ENCODE measurements at regions not wholly inside any gene's neighbourhood (a gene's known extent, or its start where the extent isn't known, plus 50 kb on each side); places are given as distances from the start of the nearest gene placed in this dataset.

- TF ChIP-seq CTCF (IDR thresholded peaks at IDR 0.05; ENCODE audit: insufficient read depth, low read depth, low read length), result no peak
- CTCF ChIA-PET, result interaction anchor here (0.6 kb wide), 1 partner anchor 27 kb away, joined by 4 read pairs; no protein-coding TSS in a partner anchor
- no peaks in the 10 kb centered on the region for H3K36me3 ChIP-seq (ENCODE audit: control insufficient read depth, insufficient read depth, low read length)
- no peak overlapping the region for H3K4me3 ChIP-seq (ENCODE audit: low read depth, low read length)
- POLR2A ChIA-PET, result no interaction called here
- DNase-seq (ENCODE audit: low read depth), result no peak
- H3K27me3 ChIP-seq (ENCODE audit: control insufficient read depth, insufficient read depth, low read length), result 0 out of 2 replicates have a peak, but pooled peaks cover 2% of the 10 kb centered on the region
Measured at GRCh38 chr2:19491796-19492195, 133.4 kb upstream of the OSR1 start.

- CTCF ChIA-PET, result interaction anchor here (1.9 kb wide), 1 partner anchor 12 kb away, joined by 5 read pairs; no protein-coding TSS in a partner anchor
- POLR2A ChIA-PET, result no interaction called here
- H3K27me3 ChIP-seq (ENCODE audit: control insufficient read depth, insufficient read depth, low read length), result no peaks in the 10 kb centered on the region
- no peak overlapping the region for H3K4me3 ChIP-seq (ENCODE audit: low read depth, low read length)
- H3K36me3 ChIP-seq (ENCODE audit: control insufficient read depth, insufficient read depth, low read length), result no peaks in the 10 kb centered on the region
- DNase-seq (ENCODE audit: low read depth), result no peak
- TF ChIP-seq CTCF (IDR thresholded peaks at IDR 0.05; ENCODE audit: insufficient read depth, low read depth, low read length), result no peak
Measured at GRCh38 chr2:19490846-19491435, 132.5 kb upstream of the OSR1 start.

GRCh38 chr2:19488009-19488691 is 129.7 kb upstream of the OSR1 start:
- H3K27me3 ChIP-seq (ENCODE audit: control insufficient read depth, insufficient read depth, low read length), result no peaks in the 10 kb centered on the region
- DNase-seq (ENCODE audit: low read depth), result peak; percentile 7
- no peak for TF ChIP-seq CTCF (IDR thresholded peaks at IDR 0.05; ENCODE audit: insufficient read depth, low read depth, low read length)
- CTCF ChIA-PET, result interaction anchor here (1.5 kb wide), 1 partner anchor 10 kb away, joined by 3 read pairs; no protein-coding TSS in a partner anchor
- POLR2A ChIA-PET, result no interaction called here
- no peak overlapping the region for H3K4me3 ChIP-seq (ENCODE audit: low read depth, low read length)
- no peaks in the 10 kb centered on the region for H3K36me3 ChIP-seq (ENCODE audit: control insufficient read depth, insufficient read depth, low read length)

GRCh38 chr2:19484736-19485135 is 126.3 kb upstream of the OSR1 start:
- CTCF ChIA-PET, result no interaction called here
- DNase-seq (ENCODE audit: low read depth), result no peak
- no peak overlapping the region for H3K4me3 ChIP-seq (ENCODE audit: low read depth, low read length)
- POLR2A ChIA-PET, result no interaction called here
- TF ChIP-seq CTCF (IDR thresholded peaks at IDR 0.05; ENCODE audit: insufficient read depth, low read depth, low read length), result no peak
- H3K27me3 ChIP-seq (ENCODE audit: control insufficient read depth, insufficient read depth, low read length), result no peaks in the 10 kb centered on the region; the same call in 1 of the 2 replicates
- H3K36me3 ChIP-seq (ENCODE audit: control insufficient read depth, insufficient read depth, low read length), result no peaks in the 10 kb centered on the region

- ChIA-PET CTCF (interaction anchor here (0.5 to 0.9 kb wide), 2 partner anchors 18 to 29 kb away, joined by 3 to 4 read pairs; no protein-coding TSS in a partner anchor), POLR2A (no interaction called here)
- peaks cover 1% of the 10 kb centered on the region for H3K27me3 ChIP-seq (ENCODE audit: control insufficient read depth, insufficient read depth, low read length)
- no peaks in the 10 kb centered on the region for H3K36me3 ChIP-seq (ENCODE audit: control insufficient read depth, insufficient read depth, low read length)
- no peak for DNase-seq (ENCODE audit: low read depth)
- TF ChIP-seq CTCF (IDR thresholded peaks at IDR 0.05; ENCODE audit: insufficient read depth, low read depth, low read length), result no peak
- no peak overlapping the region for H3K4me3 ChIP-seq (ENCODE audit: low read depth, low read length)
Measured at GRCh38 chr2:19480673-19481072, 122.2 kb upstream of the OSR1 start.
